KG1 (cell line): ENCODE measurements at regions not wholly inside any gene's neighbourhood (a gene's known extent, or its start where the extent isn't known, plus 50 kb on each side); places are given as distances from the start of the nearest gene placed in this dataset.
A peak's percentile ranks its signal among the peaks of the same experiment; 100 is the strongest.

Source experiments
- DNase-seq: peaks from one replicate; lab custom pipeline; 2025; lab: John Stamatoyannopoulos, UW

- no peak for DNase-seq
Measured at GRCh38 chr5:74954919-74955318, 88.7 kb upstream of the FAM169A start.

- no peak for DNase-seq
Measured at GRCh38 chr5:74953937-74954720, 87.9 kb upstream of the FAM169A start.

GRCh38 chr5:74953554-74953936 is 87.4 kb upstream of the FAM169A start:
- DNase-seq, result no peak

- no peak for DNase-seq
Measured at GRCh38 chr5:74952406-74952805, 86.2 kb upstream of the FAM169A start.

GRCh38 chr5:74951865-74952264 is 85.7 kb upstream of the FAM169A start:
- DNase-seq, result no peak

- no peak for DNase-seq
Measured at GRCh38 chr5:74950836-74951515, 84.8 kb upstream of the FAM169A start.

GRCh38 chr5:74949976-74950375 is 83.8 kb upstream of the FAM169A start:
- no peak for DNase-seq

GRCh38 chr5:74948031-74948546 is 81.9 kb upstream of the FAM169A start:
- DNase-seq, result no peak

GRCh38 chr5:74946471-74946870 is 80.3 kb upstream of the FAM169A start:
- no peak for DNase-seq

- no peak for DNase-seq
Measured at GRCh38 chr5:74945561-74946165, 79.5 kb upstream of the FAM169A start.

- no peak for DNase-seq
Measured at GRCh38 chr5:74943905-74944304, 77.7 kb upstream of the FAM169A start.

- no peak for DNase-seq
Measured at GRCh38 chr5:74942622-74943286, 76.6 kb upstream of the FAM169A start.

GRCh38 chr5:74940782-74941353 is 74.7 kb upstream of the FAM169A start:
- DNase-seq, result no peak

GRCh38 chr5:74938250-74938933 is 72.2 kb upstream of the FAM169A start:
- peak; percentile 56 for DNase-seq

GRCh38 chr5:74935752-74936091 is 69.5 kb upstream of the FAM169A start:
- DNase-seq, result peak; percentile 82

- DNase-seq, result peak; percentile 92
Measured at GRCh38 chr5:74934949-74935751, 69.0 kb upstream of the FAM169A start.

- DNase-seq, result no peak
Measured at GRCh38 chr5:74927336-74927735, 61.1 kb upstream of the FAM169A start.

GRCh38 chr5:74919487-74919886 is 53.3 kb upstream of the FAM169A start:
- peak; percentile 29 for DNase-seq

- no peak for DNase-seq
Measured at GRCh38 chr5:74919041-74919440, 52.9 kb upstream of the FAM169A start.

- no peak for DNase-seq
Measured at GRCh38 chr5:74918232-74918669, 52.1 kb upstream of the FAM169A start.
